RPMI8226 (cell line): ENCODE measurements at regions not wholly inside any gene's neighbourhood (a gene's known extent, or its start where the extent isn't known, plus 50 kb on each side); places are given as distances from the start of the nearest gene placed in this dataset.
A peak's percentile ranks its signal among the peaks of the same experiment; 100 is the strongest.
"Not testable (repeated sequence)": the region's sequence is repeated elsewhere in the genome, so short reads cannot be mapped to it uniquely, and the experiment has no call there.

Source experiments
- DNase-seq: peaks from one replicate; pipeline ENCODE4 v3.0.0-alpha.2; 2015

DNA sequence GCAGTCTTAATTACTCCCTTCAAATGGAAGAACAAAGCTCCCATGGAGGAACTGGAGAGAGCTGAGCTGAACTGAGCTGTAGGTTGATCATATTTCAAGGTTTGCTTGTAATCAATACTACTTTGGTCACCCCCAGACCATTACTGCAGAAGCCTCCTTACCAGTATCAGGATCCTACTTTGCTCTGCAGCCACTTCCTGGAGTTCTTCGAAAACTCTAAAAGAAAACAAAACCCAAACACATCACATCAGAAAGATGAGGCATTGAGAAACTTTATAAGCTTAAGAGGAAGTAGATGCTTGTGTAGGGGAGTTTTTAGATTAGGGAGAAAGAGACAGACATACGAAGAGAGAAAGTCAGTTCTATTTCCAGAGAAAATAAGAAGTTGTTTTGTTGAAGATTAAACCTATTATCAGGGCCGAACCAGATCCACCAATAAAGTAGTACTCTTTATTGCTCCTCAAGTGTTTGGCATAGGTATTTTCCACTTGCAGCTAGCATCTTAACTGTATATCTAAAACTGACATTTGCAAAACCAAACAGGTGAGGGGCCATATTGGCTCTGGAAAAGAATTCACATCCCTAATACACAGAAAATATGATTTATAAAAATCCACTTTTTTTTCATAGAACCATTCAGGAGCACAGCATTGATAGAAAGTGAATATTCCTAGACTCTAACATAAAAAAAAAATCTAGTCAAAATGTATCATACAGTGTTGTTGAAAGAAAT lies 166.9 kb upstream of the KLF7 start:
- no peak for DNase-seq

DNA sequence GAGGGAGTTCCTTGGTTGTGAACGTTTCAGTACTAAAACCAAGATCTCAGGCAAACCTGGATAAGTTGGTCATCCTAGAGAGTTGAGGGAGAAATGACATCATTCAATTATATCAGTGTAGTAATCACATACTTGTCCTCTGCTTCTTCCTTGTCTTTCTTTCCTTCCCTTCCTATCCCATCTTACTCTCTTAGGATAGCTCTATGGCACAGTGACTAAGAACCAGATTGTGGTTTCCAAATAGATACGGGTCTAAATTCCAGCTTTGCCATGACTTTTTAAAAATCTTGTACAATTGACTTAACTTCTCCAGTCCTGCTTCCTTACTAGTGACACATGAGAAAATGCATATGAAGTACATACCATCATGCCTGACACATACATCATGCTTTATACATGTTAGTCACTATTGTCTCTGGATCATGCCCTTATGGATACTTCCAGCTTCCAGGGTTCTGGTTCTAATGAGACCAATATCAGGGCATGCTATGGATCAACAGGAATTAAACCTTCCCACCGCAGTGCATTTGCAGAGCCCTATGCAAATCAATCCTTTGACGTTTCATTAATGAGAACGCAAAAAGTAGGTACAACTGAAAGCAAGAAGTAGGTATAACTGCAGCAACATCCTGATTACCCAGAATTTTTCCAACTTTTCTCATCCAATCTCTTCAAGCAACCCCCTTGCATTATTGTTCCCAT lies 168.0 kb upstream of the KLF7 start:
- no peak for DNase-seq

DNA sequence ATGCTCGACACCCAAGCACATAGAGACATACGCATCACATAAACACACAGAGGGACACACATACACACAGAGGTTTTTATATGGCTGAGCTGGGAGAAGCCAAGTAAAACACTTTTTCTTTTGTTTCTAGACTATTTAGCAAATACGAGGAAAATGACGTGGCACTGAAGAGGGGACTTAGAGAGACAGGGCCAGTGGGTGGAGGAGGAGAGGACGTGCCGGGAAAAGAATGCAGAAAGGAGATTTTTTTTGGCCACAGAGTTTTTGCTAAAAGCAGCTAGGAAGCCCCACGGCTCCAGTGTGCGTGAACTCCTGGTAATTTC lies 168.5 kb upstream of the KLF7 start:
- no peak for DNase-seq

DNA sequence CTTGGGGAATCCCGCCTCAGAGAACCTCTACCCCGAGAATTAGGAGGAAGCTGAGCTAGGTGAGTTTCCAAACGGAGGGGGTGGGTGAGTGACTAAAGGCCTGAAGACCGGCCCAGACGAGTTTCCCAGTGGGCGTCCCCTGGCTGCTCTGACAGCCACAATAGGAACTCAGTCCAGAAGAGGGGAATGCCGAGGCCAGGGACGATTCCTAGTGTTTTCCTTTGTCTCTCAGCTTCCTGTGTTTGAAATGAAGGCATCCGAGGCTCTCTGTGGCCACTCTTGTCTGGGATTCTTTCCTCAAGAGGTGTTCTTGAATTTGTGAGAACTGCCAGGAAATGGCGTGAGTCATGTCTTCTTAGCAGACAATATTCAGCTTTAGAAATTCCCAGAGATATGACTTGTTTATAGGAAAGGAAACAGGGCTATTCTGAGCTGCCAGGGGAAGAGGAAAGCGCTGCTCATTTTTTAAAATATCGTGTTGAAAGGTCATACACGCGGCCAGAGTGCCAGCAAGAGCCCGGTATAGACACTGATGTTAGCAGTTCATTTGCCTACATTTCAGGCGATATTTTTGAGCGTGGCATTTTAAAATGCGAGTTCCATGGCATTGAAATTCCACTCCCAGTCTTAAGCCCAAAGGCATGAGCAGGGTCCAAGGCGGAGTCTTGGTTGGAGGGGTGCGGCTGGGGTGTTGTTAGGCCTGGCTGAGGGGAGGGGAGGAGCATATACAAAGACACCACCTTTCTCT lies 169.1 kb upstream of the KLF7 start:
- DNase-seq = no peak

DNA sequence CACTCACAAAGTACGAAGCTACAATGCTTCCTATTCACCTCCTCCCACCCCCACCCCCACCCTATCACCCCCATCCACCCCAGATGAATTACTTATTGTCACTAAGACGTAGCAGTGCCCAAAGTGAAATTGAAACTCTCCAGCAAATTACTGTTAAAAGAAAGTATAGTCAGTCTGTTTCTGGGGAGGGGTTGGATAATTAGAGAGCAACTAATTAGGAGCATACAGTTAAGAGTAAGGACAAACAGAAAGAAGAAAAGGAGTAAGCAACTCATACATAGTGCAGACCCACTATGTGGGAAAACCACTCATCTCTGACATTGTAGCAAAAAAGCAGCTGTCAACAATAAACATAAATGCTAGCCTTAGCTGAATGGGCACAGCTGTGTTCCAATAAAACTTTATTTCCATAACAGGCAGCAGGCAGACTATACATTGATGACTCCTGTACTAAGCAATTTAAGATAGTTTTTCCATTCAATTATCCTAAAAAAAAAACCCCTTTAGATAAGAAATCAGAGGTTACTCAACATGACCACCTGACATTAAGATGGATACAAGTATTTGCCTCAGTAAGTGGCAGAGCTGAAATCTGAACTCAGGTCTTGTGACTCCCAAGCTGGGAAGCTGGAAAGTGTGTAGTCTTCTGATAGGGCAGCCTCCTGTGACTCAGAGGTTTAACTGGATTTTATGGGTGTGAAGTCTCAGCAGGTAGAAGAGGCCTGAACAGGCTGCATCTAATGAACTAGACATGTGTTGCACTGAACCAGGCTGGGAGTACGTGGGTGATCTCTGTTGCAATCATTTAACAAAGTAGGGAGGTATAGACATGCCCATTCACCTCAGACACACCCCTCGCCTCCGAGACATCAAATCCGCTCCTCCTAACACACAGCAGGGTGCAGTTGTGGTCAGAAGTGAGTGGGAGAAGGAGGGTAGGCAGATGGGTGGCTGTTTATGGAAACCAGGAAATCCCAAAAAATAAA lies 171.8 kb upstream of the KLF7 start:
- DNase-seq = peak; percentile 49

DNA sequence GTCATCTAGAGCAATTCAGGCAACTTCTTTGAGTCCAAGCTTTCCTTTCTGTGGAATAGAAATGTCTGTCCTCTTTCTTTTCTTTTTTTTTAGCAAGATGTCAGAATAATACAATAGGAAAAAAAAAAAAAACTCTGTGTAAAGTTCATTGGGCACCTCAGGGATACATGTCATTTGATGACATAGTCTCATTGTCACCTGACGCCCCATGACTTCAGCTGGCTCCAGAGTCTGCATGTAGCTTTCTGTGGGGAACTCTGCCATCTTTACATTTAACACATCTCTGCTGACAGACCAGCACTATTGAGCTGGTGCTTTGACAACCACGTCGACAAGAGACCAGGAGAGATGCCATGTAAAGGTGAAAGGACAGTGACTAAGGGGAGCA lies 172.5 kb upstream of the KLF7 start:
- DNase-seq = no peak

DNA sequence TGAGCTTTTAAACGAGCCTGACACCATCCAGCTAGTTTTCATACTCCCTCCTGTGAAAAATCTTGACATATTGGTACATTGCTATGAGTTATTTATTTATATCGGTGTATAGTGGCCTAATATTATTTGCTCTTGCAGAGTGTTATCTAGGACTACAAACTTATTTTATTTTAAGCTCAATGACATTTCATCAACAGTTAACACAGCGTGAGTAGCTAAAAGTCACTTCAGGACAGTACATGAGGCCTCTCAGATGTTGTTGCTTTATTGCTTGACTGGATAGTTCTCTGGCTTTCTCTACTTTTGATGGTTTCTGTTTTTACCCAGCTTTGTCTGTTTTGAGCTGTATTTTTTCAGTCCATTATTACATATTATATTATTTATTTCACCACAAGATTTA lies 172.9 kb upstream of the KLF7 start:
- no peak for DNase-seq

DNA sequence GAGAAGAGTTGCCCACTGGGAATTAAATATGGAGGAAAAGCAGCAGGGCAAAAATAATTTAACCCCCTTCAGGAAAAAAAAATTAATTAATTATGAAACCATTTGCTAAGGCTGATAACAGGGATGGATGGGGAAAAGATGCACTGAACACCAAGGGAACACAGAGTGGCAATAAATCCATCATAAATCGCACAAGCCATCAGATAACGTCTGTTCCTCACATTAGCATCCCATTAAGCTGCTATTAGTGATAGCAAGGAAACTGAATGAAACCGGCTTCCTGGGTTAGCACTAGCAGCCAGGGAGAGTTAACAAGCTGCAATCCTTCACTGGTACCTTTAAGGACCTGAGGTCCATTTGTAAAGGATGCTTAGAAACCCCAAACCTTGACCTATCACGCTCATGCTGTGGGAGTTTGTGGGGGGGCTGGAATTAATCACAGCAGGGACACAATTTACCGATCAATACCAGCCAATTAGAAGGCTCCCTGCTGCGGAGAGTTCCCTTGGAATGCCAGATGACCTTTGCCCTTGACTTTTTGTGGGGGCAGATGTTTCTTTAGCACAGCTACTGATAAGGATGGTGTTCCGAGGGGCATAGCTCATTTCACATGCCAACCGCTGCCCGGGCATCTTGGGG lies 175.5 kb upstream of the KLF7 start:
- no peak for DNase-seq

DNA sequence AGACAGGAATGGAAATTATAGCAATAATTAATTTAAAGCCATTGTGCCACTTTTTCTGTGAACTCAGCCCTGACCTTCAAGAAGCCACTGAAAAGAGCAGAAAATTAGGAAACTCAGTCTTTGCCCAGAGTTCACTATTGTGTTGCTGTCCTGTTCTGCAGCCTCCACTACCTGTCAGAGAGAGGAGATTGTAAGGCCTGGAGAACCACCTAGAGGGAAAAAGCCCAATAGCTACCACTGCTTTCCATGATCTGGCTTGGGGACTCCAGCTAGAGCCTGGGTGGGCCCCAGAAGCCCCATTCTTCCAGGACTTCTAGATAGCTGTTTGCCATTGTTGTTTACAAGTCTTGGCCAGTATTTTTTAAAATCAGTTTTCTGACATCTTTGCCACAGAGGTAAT lies 176.1 kb upstream of the KLF7 start:
- no peak for DNase-seq

DNA sequence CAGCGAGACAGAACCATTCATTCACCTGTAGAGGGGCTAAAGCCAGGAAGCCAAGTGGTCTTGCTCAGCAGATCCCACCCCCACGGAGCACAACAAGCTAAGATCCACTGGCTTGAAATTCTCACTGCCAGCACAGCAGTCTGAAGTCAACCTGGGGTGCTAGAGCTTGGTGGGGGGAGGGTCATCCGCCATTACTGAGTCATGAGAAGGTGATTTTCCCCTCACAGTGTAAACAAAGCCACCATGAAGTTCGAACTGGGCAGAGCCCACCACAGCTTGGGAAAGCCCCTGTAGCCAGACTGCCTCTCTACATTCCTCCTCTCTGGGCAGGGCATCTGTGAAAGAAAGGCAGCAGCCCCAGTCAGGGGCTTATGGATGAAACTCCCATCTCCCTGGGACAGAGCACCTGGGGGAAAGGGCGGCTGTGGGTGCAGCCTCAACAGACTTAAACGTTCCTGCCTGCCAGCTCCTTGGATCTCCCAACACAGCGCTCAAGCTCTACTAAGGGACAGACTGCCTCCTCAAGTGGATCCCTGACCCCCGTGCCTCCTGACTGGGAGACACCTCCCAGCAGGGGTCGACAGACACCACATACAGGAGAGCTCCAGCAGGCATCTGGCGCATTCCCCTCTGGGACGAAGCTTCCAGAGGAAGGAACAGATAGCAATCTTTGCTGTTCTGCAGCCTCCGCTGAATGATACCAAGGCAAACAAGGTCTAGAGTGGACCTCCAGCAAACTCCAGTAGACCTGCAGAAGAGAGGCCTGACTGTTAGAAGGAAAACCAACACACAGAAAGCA lies 179.0 kb upstream of the KLF7 start:
- DNase-seq = not testable (repeated sequence)

DNA sequence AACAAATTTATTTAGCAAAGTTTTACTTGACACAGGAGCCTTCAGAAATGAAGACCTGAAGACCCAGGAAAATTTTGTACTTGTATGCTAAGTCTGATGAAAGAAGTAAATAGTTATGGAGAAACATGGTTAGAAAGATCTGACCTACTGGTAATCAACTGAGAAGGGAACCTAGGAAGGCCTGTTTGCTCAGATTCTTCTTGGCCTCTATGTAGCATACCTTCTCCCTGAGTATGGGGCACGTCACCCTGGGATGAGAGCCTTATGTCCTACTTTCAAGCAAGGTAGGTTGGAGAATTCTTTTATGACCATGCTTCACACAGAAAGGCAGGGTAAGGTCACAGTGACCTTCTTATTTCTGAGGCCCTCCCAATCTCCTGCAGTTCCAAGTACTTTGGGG lies 178.6 kb upstream of the CREB1 start:
- no peak for DNase-seq

DNA sequence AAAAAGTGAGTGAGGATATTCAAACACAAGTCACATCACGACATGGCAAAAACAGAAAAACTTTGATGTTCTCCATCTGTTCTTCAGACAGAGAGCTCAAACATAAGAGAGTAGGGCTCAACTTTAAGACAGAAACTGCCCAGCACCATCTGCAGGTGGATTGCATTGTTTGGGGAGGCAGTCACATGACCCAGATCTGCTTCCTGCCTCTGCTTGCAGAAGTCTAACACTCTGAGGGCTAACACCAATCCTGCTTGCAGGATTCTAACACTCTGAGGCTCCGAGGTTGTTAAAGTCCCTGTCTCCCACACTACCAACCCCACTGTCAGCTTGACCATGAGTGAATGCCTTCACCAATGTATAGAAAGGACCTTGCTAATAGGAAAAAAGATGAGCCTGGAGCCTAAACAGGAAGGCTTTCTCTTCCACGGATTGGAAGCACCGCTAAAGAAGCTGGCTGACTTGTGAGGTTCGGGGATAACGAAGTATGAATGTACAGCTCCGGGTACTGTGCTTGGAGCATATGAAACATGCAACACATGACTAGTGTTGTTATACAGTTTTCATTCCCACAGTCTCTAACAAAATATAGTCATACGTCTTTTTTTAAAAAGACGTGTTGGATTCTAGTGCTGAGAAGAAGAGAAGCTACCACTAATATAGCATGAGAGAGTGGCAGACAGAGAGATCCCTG lies 176.6 kb upstream of the CREB1 start:
- peak; percentile 70 for DNase-seq

DNA sequence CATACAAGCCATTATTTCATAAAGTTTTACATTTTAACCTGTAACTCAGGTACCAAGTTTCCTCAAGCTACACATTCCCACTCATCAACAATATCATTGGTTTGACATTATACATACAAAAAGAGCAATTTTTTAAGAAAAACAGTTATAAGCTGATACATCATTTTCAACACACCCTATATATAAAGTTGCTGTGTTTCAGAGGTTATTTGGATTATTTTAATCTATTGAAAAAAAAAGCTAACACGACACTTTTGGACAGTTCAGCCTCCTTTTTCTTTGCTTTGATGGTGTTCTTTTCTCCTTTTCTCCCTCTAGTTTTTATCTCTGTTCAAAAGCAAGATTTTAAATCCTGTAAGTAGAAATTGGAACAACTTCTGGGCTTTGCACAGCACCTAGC lies 175.9 kb upstream of the CREB1 start:
- DNase-seq = no peak

DNA sequence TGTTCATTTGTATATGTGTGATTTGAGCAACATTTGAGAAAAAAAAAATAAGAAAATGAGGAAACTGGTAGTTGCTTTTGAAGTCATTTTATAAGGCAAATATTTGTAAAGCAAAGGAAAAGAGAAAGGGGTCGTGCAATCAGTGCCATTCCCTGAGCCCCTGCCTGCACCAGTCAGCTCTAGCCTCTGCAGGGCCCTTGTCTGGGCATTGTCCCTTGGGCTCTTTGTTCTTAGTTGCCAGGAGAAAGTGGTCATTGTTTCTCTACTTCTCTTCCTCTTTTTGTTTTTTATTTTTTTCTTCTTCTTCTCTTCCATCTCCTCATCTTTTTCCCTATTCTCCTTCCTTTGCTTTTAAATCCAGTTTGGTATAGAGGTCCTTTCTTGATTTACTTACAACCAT lies 175.3 kb upstream of the CREB1 start:
- no peak for DNase-seq

DNA sequence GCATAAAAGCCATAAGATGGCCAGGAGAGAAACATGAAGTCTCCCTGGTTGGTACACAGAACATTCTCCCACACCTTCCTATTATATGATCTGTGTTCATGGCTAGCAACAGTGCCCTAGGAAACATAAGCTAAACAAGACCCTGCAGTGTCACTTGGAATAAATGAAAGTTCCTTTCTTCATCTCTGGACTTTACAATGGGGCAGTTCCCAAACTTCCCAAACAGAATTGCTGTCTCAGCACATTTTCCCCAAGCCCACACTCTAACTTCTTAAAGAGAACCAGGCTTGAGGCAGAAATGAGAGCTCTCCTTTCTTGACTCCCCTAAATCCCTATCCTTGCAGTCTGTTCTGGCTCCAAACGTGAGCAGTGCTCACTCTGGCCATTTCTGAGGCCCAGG lies 173.2 kb upstream of the CREB1 start:
- no peak for DNase-seq

DNA sequence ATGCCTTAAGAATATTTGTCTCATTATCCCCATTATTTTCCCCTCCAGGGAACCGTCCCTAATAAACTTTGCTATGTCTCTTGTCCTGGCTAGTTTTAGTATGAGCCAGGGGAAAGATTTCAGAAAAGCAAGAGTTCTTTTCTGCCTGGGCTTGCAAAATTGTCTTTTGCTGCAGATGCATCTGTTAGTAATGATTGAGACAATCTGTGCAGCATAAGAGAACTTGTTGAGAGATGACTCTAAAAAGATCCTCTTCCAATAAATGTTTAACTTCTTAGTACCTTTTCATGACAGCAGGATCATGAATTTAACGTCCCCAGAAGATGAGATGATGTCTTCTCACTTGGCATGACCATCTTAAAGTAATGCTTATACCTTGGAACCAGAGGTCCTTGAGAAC lies 172.5 kb upstream of the CREB1 start:
- no peak for DNase-seq

DNA sequence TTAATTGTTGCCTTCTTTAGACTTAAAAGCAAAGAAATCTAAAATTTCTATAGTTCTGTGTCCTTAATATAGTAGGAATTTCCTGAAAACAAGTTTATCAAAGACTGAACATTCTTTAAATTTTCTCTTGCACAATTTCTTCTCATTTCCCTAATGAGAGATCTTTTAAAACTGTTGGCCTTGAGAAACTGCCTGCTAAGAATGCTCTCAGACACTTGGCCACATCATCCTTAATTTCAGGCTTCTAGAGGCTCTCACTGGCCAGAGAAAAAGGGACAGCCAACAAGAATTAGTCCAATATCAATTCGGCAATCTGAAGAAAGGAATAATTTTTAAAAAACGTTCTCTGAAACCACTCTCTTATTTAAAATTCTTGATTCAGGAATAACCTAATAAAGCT lies 167.0 kb upstream of the CREB1 start:
- no peak for DNase-seq

DNA sequence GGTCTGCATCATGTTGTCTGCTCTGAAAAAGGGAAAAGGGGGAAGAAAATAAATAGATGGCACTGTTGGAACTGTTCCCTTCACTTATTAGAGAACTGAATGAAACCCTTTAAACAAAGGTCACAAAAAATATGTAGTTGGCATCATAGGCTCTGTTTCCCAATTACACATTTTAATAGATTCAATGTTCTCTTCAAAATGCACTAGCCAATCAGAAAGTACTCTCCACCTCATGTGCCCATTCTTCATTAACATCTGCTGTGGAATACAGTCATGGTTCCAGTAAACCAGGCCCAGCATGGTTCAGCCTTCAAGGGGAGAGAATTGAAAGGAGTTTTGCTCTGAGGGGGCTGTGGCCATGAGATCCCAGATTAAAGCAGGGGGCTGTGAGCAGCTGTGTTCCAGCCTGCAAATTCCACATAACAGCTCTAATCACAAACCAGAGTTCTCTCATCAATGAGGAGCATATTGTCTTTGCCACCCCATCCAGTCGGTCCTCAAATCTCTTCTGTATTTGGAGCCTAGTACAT lies 165.9 kb upstream of the CREB1 start:
- DNase-seq = no peak

DNA sequence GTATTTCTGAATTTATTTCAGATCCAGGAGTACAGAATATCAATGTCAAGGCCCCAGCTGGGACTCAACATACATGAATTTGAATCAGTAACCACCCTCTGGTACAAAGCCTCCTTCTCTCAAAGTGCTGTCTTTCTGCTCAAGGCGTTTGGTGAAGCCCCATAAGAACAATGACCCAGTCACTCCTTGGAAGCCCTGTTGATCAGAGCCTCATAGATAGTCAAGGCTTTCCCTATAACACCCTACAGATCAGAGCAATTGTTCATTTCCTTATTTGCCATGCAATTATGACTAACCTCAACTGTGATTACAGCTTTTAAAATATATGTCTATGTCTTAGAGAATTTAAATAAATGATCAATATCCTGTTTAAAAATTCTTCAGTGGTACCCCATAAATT lies 159.1 kb upstream of the CREB1 start:
- DNase-seq = no peak

DNA sequence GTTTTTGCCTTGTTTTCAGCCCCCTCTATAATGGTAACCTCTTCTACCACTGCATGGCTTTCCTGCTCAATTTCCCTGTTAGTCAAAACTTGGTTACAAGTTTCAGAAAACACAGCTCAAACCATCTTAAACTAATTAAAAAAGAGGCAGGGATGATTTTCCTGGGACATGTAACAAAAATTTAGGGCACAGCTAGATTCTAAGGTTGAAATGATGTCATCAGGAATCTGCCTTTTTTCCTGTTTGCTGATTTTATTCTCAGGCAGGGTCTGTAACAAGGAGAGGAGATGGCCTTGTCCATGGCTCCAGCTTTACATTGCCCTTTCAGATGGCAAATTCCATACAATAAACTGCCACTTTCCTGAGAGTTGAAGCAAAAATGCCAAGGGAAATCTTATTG lies 157.9 kb upstream of the CREB1 start:
- no peak for DNase-seq

DNA sequence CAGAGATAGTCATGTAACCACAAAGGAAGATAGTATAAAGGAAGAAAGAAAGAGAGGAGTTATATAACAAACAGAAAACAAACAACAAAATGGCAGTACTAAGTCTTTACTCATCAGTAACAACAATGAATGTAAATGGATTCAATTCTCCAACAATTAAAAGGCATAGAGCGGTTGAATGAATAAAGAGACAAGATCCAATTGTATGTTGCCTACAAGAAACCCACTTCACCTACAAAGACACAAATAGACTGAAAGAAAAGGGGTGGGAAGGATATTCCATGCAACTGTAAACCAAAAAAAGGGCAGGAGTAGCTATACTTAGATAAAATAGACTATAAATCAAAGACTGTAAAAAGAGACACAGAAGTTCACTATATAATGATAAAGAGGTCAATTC lies 157.3 kb upstream of the CREB1 start:
- DNase-seq = no peak
